WTC11 (cell line): ENCODE measurements at regions not wholly inside any gene's neighbourhood (a gene's known extent, or its start where the extent isn't known, plus 50 kb on each side); places are given as distances from the start of the nearest gene placed in this dataset.

Source experiments
- ESRRA ChIP-seq: sonication (generic); formaldehyde crosslinking; IDR thresholded peaks from 2 replicates; pipeline ENCODE4 v1.8.1; 2022; ENCODE audit warnings: mild to moderate bottlenecking, missing genetic modification reagents, borderline replicate concordance
- ETV6 ChIP-seq: sonication (generic); formaldehyde crosslinking; IDR thresholded peaks from 2 replicates; pipeline ENCODE4 v1.8.1; 2022; ENCODE audit warnings: mild to moderate bottlenecking, missing genetic modification reagents
- FOXP1 ChIP-seq: sonication (generic); formaldehyde crosslinking; IDR thresholded peaks from 2 replicates; pipeline ENCODE4 v1.8.0; 2022; ENCODE audit warnings: missing genetic modification reagents, mild to moderate bottlenecking, moderate library complexity, borderline replicate concordance
- JUN ChIP-seq: sonication (generic); formaldehyde crosslinking; IDR thresholded peaks from 2 replicates; pipeline ENCODE4 v1.8.0; 2023; ENCODE audit warnings: mild to moderate bottlenecking, missing genetic modification reagents
- SMAD3 ChIP-seq: sonication (generic); formaldehyde crosslinking; IDR thresholded peaks from 2 replicates; pipeline ENCODE4 v1.8.0; 2022; ENCODE audit warnings: missing genetic modification reagents, mild to moderate bottlenecking, borderline replicate concordance
- SOX15 ChIP-seq: fragments of 250-450 bp; sonication (Bioruptor Pico); IDR thresholded peaks from 2 replicates; pipeline ENCODE4 v1.9.0; 2021; ENCODE audit warnings: mild to moderate bottlenecking
- TEAD1 ChIP-seq: sonication (generic); formaldehyde crosslinking; IDR thresholded peaks from 2 replicates; pipeline ENCODE4 v1.8.0; 2022; ENCODE audit warnings: mild to moderate bottlenecking, missing genetic modification reagents
- ZNF138 ChIP-seq: sonication (generic); formaldehyde crosslinking; conservative IDR thresholded peaks from 2 replicates; pipeline ENCODE4 v1.8.1; 2022; ENCODE audit warnings: mild to moderate bottlenecking, moderate library complexity, missing genetic modification reagents
- ZNF219 ChIP-seq: sonication (generic); formaldehyde crosslinking; IDR thresholded peaks from 2 replicates; pipeline ENCODE4 v1.8.0; 2023; ENCODE audit warnings: missing genetic modification reagents, mild to moderate bottlenecking, borderline replicate concordance
- TF ChIP-seq, protein P1 (sequence below): fragments of 200-600 bp; IDR thresholded peaks from 2 replicates; pipeline ENCODE4 v1.8.0; 2022; ENCODE audit warnings: antibody characterized with exemption
- TF ChIP-seq, protein P2 (sequence below): sonication (generic); formaldehyde crosslinking; IDR thresholded peaks from 2 replicates; pipeline ENCODE4 v1.8.0; 2022; ENCODE audit warnings: mild to moderate bottlenecking, missing genetic modification reagents
- TF ChIP-seq, protein P3 (sequence below): fragments of 250-450 bp; sonication (Bioruptor Pico); IDR thresholded peaks from 2 replicates; pipeline ENCODE4 v2.1.2; 2022; ENCODE audit warnings: mild to moderate bottlenecking, moderate library complexity
- TF ChIP-seq, protein P4 (sequence below): sonication (generic); formaldehyde crosslinking; IDR thresholded peaks from 2 replicates; pipeline ENCODE4 v1.8.1; 2022; ENCODE audit warnings: missing genetic modification reagents, borderline replicate concordance
- TF ChIP-seq, protein P5 (sequence below): sonication (generic); formaldehyde crosslinking; IDR thresholded peaks from 2 replicates; pipeline ENCODE4 v1.8.1; 2023; ENCODE audit warnings: mild to moderate bottlenecking, missing genetic modification reagents, moderate library complexity

DNA sequence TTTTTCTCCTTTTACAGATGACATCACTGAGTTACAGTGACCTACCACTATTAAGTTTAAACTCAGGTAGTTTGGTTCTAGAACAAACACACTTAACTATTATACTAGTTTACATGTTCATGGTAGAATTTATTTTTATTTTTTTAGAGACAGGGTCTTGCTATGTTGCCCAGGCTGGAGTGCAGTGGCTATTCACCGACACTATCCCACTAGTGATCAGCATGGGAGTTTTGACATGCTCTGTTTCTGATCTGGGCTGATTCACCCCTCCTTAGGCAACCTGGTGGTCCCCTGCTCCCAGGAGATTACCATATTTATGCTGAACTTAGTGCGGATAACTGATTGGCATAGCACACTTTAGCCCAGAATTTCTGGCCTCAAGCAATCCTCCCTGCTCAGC lies 66.4 kb upstream of the LTA4H start:
- no peak for TF ChIP-seq ZNF138 (CRISPR knock-in tag)
- TF ChIP-seq ZNF219: no peak
- TF ChIP-seq, protein P1, sequence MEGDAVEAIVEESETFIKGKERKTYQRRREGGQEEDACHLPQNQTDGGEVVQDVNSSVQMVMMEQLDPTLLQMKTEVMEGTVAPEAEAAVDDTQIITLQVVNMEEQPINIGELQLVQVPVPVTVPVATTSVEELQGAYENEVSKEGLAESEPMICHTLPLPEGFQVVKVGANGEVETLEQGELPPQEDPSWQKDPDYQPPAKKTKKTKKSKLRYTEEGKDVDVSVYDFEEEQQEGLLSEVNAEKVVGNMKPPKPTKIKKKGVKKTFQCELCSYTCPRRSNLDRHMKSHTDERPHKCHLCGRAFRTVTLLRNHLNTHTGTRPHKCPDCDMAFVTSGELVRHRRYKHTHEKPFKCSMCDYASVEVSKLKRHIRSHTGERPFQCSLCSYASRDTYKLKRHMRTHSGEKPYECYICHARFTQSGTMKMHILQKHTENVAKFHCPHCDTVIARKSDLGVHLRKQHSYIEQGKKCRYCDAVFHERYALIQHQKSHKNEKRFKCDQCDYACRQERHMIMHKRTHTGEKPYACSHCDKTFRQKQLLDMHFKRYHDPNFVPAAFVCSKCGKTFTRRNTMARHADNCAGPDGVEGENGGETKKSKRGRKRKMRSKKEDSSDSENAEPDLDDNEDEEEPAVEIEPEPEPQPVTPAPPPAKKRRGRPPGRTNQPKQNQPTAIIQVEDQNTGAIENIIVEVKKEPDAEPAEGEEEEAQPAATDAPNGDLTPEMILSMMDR: no peak
- TF ChIP-seq SOX15 (CRISPR knock-in tag): no peak
- TF ChIP-seq, protein P2, sequence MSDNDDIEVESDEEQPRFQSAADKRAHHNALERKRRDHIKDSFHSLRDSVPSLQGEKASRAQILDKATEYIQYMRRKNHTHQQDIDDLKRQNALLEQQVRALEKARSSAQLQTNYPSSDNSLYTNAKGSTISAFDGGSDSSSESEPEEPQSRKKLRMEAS: no peak
- TF ChIP-seq ESRRA: no peak
- no peak for TF ChIP-seq TEAD1
- no peak for TF ChIP-seq FOXP1 (CRISPR knock-in tag)
- TF ChIP-seq JUN (CRISPR knock-in tag): no peak
- TF ChIP-seq, protein P3, sequence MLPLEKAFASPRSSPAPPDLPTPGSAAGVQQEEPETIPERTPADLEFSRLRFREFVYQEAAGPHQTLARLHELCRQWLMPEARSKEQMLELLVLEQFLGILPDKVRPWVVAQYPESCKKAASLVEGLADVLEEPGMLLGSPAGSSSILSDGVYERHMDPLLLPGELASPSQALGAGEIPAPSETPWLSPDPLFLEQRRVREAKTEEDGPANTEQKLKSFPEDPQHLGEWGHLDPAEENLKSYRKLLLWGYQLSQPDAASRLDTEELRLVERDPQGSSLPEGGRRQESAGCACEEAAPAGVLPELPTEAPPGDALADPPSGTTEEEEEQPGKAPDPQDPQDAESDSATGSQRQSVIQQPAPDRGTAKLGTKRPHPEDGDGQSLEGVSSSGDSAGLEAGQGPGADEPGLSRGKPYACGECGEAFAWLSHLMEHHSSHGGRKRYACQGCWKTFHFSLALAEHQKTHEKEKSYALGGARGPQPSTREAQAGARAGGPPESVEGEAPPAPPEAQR (CRISPR knock-in tag): no peak
- TF ChIP-seq, protein P4, sequence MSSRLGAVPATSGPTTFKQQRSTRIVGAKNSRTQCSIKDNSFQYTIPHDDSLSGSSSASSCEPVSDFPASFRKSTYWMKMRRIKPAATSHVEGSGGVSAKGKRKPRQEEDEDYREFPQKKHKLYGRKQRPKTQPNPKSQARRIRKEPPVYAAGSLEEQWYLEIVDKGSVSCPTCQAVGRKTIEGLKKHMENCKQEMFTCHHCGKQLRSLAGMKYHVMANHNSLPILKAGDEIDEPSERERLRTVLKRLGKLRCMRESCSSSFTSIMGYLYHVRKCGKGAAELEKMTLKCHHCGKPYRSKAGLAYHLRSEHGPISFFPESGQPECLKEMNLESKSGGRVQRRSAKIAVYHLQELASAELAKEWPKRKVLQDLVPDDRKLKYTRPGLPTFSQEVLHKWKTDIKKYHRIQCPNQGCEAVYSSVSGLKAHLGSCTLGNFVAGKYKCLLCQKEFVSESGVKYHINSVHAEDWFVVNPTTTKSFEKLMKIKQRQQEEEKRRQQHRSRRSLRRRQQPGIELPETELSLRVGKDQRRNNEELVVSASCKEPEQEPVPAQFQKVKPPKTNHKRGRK: no peak
- no peak for TF ChIP-seq ETV6
- no peak for TF ChIP-seq SMAD3 (CRISPR knock-in tag)
- TF ChIP-seq, protein P5, sequence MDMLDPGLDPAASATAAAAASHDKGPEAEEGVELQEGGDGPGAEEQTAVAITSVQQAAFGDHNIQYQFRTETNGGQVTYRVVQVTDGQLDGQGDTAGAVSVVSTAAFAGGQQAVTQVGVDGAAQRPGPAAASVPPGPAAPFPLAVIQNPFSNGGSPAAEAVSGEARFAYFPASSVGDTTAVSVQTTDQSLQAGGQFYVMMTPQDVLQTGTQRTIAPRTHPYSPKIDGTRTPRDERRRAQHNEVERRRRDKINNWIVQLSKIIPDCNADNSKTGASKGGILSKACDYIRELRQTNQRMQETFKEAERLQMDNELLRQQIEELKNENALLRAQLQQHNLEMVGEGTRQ: no peak
